ENCODE measurements at regions not wholly inside any gene's neighbourhood (a gene's known extent, or its start where the extent isn't known, plus 50 kb on each side); places are given as distances from the start of the nearest gene placed in this dataset.

DNA sequence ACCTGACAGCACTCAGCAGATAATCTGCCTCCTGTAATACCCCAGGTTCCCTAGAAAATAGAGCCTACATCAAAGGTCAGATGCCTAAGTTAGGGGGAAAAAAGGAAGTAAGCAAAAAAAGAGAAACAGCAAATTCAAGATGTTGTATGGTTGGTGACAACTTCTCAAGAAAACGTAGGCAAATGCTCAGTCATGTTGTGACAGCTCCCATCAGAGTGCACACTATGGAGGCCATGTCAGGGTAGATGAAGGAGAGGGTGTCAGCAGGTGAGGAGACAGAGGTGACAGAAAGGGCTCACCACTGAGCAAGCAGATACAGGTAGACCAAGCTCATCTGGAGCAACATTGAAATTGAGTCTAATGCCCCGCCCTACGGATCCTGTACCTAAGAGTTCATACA, 356.8 kb upstream of the BRINP1 start:
- no peak for TF ChIP-seq CTCF (IDR thresholded peaks at IDR 0.05; ENCODE audit: insufficient read depth, low read depth, low read length, missing control alignments)
- no peak for DNase-seq (ENCODE audit: low read depth)

GRCh38 chr9:119722384-119722783, 353.1 kb upstream of the BRINP1 start:
- no peak overlapping the region for H3K4me3 ChIP-seq (ENCODE audit: low read depth, low read length)
- DNase-seq (ENCODE audit: low read depth), result no peak
- no peak for TF ChIP-seq CTCF (IDR thresholded peaks at IDR 0.05; ENCODE audit: insufficient read depth, low read depth, low read length, missing control alignments)

More for the DNA sequence above, 356.8 kb upstream of the BRINP1 start:
- H3K4me3 ChIP-seq (ENCODE audit: low read depth, low read length), result no peak overlapping the region

- TF ChIP-seq CTCF (IDR thresholded peaks at IDR 0.05; ENCODE audit: insufficient read depth, low read depth, low read length, missing control alignments), result no peak
- no peak for DNase-seq (ENCODE audit: low read depth)
- no peak overlapping the region for H3K4me3 ChIP-seq (ENCODE audit: low read depth, low read length)
Observed at GRCh38 chr9:119712325-119712724, 343.1 kb upstream of the BRINP1 start.

DNA sequence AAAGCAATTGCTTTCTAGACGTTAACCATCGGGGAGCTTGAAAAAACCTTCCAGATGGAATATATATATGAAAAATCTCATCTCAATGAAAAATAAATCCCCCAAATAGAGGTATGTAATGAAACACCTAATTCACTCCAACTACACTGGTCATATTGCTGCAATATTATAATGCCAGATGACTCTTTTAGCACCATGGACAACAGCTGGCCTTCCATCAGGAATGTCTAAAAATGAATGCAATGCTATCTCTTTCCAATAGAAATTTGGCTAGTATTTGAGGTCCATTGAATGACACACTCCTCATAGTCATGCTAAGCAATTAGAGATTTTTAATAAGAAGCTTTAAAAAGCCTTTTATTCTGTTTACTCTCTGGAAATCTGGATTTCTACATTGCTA, 340.2 kb upstream of the BRINP1 start:
- no peak for TF ChIP-seq CTCF (IDR thresholded peaks at IDR 0.05; ENCODE audit: insufficient read depth, low read depth, low read length, missing control alignments)
- no peak for DNase-seq (ENCODE audit: low read depth)

DNA sequence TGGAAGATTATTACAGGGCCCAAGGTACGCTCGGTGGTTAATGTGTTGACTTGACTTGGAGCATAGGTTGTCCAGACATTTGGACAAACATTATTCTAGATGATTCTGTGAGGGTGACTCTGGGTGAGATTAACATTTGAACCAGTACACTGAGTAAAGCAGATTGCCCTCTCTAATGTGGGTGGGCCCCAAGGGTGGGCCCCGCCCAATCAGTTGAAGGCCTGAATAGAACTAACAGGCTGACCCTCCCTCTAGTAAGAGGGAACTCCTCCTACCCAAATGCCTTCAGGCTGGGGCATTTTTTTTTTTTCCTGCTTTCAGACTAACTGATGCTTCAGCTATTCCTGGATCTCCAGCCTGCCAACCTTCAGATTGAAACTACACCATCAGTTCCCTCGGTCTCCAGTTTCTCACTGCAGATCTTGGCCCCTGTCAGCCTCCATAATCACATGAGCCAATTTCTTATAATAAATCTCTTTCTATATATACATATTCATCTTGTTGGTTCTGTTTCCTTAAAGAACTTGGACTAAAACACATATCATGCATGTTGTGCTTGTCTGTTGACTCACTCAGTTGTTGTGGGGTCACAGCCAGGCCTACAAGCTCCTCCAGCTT, 338.1 kb upstream of the BRINP1 start:
- H3K4me3 ChIP-seq (ENCODE audit: low read depth, low read length), result no peak overlapping the region
- TF ChIP-seq CTCF (IDR thresholded peaks at IDR 0.05; ENCODE audit: insufficient read depth, low read depth, low read length, missing control alignments), result no peak
- DNase-seq (ENCODE audit: low read depth), result no peak

More for the DNA sequence above, 340.2 kb upstream of the BRINP1 start:
- H3K4me3 ChIP-seq (ENCODE audit: low read depth, low read length), result no peak overlapping the region

- no peak overlapping the region for H3K4me3 ChIP-seq (ENCODE audit: low read depth, low read length)
- DNase-seq (ENCODE audit: low read depth), result no peak
- TF ChIP-seq CTCF (IDR thresholded peaks at IDR 0.05; ENCODE audit: insufficient read depth, low read depth, low read length, missing control alignments), result no peak
Observed at GRCh38 chr9:119701651-119702050, 332.4 kb upstream of the BRINP1 start.

- TF ChIP-seq CTCF (IDR thresholded peaks at IDR 0.05; ENCODE audit: insufficient read depth, low read depth, low read length, missing control alignments), result no peak
Observed at GRCh38 chr9:119698535-119698934, 329.3 kb upstream of the BRINP1 start.

More at GRCh38 chr9:119698535-119698934, 329.3 kb upstream of the BRINP1 start:
- no peak for DNase-seq (ENCODE audit: low read depth)
- no peak overlapping the region for H3K4me3 ChIP-seq (ENCODE audit: low read depth, low read length)
